Posterior vena cava (tissue), 2 donors: ENCODE measurements at regions not wholly inside any gene's neighbourhood (a gene's known extent, or its start where the extent isn't known, plus 50 kb on each side); places are given as distances from the start of the nearest gene placed in this dataset.

Source experiments
- DNase-seq: peaks from one replicate; pipeline ENCODE4 v3.0.0-alpha.2; 2020; ENCODE audit warnings: low spot score
- intact Hi-C, 2 donors: fragments of 100-400 bp; cut with DNase I; formaldehyde crosslinking; loops; one replicate each; pipeline versions ENCODE4 v1.14.1 to v1.14.2; 2022 to 2023
- donor health status: DM: yes; HTN: yes; CAD: no.
- donor health status: DM: yes; HTN: yes; CAD: no.

- intact Hi-C loops = no loop called here
Observed at GRCh38 chr1:219374046-219374566, 200.4 kb downstream of the LYPLAL1 start.

GRCh38 chr1:219373616-219373935 is 199.9 kb downstream of the LYPLAL1 start:
- DNase-seq = no peak

More at GRCh38 chr1:219374046-219374566, 200.4 kb downstream of the LYPLAL1 start:
- DNase-seq = no peak

GRCh38 chr1:219372916-219373615 is 199.4 kb downstream of the LYPLAL1 start:
- DNase-seq = no peak
- intact Hi-C loops = no loop called here

More at GRCh38 chr1:219373616-219373935, 199.9 kb downstream of the LYPLAL1 start:
- intact Hi-C loops = no loop called here

- no peak for DNase-seq
- intact Hi-C loops = no loop called here
Observed at GRCh38 chr1:219371471-219371870, 197.8 kb downstream of the LYPLAL1 start.

GRCh38 chr1:219367496-219367895 is 193.8 kb downstream of the LYPLAL1 start:
- DNase-seq = no peak
- intact Hi-C loops = no loop called here

DNA sequence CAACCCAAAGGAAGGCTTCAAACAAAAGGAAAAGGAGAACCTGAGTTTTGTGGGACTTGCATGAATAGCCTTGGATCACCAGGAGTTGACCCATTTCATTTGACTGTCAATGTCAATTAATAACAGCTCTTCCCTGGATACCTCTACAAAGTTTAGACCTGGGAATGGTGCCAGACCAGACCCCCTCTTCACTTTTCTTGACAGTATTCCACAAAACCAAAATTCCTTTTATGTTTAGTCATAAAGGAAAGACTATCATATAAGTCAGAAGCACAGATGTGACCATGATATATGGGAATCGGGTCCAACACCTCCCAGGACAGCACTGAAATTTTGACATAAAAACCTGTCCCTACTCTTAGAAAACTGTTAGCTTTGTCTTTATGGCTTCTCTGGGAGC is 191.8 kb downstream of the LYPLAL1 start:
- DNase-seq = no peak
- intact Hi-C loops = no loop called here

DNA sequence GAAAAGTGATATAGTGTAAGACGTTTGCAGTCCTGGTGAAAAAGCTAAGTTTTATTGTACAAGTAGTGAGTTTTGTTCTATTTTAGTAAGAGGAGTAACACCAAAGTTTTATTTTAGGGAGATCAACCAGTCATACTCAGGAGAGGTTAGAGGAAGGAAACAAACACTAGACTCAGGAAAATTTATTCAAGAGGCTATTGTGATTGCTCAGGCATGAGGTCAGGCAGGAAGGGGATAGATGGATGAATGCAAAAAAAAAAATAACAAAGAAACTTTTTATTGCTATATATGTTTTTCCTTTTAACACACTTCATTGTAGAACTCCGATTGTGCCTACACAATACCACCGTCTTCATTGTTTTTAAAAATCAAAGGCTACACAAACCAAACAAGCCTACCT is 189.0 kb downstream of the LYPLAL1 start:
- intact Hi-C loops = no loop called here
- DNase-seq = no peak

DNA sequence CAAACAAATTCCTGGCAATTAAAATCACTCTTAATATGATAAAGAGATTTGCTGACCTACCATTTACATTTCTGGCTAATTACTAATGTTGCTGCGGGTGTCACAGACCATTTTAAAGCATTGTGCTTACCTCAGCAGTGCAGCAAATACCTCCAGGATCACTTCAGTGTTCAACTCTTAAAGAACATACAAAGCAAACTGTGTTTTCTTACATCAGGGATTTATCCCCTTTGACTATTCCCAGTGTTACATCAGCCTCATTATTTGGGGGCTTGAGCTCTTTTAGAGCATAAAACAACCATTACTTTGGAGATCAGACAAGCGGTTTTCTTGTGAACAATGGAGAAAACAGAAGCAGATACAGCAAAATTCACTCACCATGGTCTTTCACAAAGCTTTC is 185.4 kb downstream of the LYPLAL1 start:
- DNase-seq = no peak
- intact Hi-C loops = no loop called here

DNA sequence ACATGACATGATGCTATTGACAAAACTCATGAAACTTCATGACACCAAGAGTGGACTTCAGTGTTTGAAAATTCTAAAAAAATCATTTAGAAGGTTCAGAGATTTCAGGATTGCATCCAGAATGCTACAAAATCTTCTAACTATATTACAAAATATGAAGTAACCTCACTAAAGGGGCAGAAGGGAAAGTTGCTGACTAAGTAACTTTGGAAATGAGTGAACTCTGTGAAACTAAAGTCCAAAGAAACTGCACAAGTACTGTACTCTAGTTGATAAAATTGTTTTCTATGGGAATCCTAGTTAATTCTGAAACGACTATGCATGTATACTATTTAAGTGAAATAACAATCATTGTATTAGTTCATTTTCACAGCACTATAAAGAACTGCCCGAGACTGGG is 184.4 kb downstream of the LYPLAL1 start:
- intact Hi-C loops = no loop called here

GRCh38 chr1:219354962-219355361 is 181.3 kb downstream of the LYPLAL1 start:
- no peak for DNase-seq
- intact Hi-C loops = no loop called here

More for the DNA sequence above, 184.4 kb downstream of the LYPLAL1 start:
- DNase-seq = no peak

DNA sequence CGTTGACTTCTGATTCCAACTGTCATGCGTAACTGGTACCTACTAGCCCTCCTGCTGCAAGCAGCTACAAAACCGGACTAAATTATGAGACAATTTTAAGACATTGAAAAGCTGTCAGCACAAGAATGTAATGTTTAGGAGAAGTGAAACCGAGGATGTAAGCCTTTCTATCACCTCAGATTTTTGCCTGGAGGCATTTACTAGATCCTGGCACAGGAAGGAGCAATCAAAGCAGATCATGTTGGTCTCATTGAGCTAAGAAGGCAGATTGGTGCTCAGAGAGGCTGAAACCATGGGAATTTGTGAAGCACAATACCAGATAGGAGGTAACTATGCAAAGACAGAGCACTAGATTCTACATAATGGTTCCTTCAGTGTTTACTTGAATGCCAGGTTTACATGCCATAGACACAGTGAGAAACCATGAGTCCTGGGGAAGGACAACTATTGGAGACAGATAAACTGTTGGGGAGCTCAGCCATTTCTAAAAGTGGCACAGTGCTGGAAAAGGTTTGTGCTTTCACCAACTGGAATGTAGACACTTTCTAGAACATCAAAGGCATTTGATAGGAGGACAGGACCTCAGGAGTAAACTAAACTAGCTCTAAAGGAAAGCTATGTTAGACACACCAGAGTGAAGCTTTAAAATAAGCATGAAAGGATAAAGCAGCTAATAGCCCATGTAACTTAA is 179.4 kb downstream of the LYPLAL1 start:
- intact Hi-C loops = no loop called here
- DNase-seq = no peak

DNA sequence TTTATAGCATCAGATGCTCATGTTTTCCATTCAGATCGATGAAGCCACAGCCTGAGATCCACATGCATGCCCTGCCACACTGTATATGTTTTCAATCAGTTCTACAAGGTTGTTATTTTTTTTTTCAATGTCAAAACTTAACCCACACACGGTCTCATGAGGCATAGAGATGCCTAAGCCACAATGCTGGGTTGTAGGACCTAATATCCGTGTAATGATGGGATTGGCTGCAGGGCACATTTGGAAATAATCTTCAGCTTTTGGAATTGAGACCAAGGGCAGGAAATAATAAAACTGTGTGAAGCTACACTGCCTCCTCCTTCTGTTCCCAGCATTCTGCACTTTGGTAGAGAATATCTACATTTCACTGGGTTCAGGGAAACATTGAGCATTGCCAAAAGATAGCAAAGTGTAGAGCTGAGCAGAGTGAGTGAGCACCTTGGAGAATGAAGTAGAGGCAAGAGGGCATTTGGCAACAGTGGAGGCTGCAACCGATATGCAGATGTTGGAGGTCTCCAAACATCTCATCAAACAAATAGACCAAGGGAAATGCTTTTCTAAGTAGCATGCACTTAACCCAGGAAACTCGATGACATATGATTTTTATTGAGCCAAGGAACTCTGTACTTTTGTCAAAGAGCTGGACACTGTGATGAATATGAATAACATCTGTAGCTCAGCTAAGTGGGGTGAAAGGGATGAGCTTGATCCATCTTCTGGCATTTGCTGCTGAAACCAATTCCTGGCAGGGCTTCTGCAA is 176.7 kb downstream of the LYPLAL1 start:
- DNase-seq = no peak
- intact Hi-C loops = no loop called here

- DNase-seq = peak; percentile 83
- intact Hi-C loops = no loop called here
Observed at GRCh38 chr1:219347921-219348391, 174.3 kb downstream of the LYPLAL1 start.

GRCh38 chr1:219347376-219347775 is 173.7 kb downstream of the LYPLAL1 start:
- no peak for DNase-seq
- intact Hi-C loops = no loop called here

GRCh38 chr1:219345953-219346352 is 172.3 kb downstream of the LYPLAL1 start:
- intact Hi-C loops = no loop called here

GRCh38 chr1:219342836-219343235 is 169.2 kb downstream of the LYPLAL1 start:
- no peak for DNase-seq
- intact Hi-C loops = no loop called here

More at GRCh38 chr1:219345953-219346352, 172.3 kb downstream of the LYPLAL1 start:
- no peak for DNase-seq

- intact Hi-C loops = no loop called here
- DNase-seq = no peak
Observed at GRCh38 chr1:219340796-219341195, 167.1 kb downstream of the LYPLAL1 start.

DNA sequence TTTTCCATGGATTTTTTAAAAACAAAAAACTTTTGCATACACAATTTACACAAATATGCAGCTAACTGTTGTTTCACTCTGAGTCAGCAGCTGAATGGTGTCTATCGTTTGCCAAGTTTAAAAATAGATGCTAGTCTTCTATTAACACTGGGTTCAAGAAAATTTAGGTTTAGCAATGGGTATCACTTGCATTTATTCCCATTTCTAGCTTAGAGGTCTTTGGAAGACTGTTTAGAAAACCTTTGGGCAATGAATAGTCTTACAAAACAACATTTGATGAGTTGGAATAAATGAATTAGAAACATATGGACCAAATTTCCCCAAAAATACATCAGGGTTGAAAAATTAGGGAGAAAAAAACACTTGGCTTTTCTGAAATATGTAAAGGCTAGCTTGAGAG is 165.8 kb downstream of the LYPLAL1 start:
- intact Hi-C loops = no loop called here
- DNase-seq = no peak

GRCh38 chr1:219337588-219337987 is 163.9 kb downstream of the LYPLAL1 start:
- no peak for DNase-seq
- intact Hi-C loops = no loop called here

DNA sequence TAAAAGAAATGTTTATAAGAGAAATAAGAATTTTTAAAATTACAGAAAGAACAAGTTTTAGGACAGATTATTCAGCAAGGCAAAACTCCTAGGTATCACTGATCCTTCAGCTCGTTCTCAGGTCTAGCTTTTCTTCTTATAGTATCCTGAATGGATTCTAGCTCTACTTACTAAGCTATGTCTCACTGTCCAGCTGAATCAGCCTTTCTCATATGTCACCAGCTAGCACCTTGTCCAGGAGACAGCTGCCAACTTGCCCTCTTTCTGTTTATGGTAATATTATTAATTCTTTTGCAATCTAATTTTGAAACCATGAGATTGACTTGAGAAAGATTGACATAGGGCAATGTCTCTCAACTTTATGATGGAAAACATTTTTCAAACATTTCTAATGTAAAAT is 159.9 kb downstream of the LYPLAL1 start:
- intact Hi-C loops = no loop called here

More for the DNA sequence above, 159.9 kb downstream of the LYPLAL1 start:
- DNase-seq = no peak
